HG02588 (cell line): ENCODE measurements at regions not wholly inside any gene's neighbourhood (a gene's known extent, or its start where the extent isn't known, plus 50 kb on each side); places are given as distances from the start of the nearest gene placed in this dataset.

Experiments
- ATAC-seq: cut with Tn5 transposase; IDR thresholded peaks from one replicate; pipeline ENCODE4 v1.9.1; 2021; ENCODE audit warnings: mild to moderate bottlenecking, moderate library complexity; ENCODE audit not compliant: unreplicated experiment

DNA sequence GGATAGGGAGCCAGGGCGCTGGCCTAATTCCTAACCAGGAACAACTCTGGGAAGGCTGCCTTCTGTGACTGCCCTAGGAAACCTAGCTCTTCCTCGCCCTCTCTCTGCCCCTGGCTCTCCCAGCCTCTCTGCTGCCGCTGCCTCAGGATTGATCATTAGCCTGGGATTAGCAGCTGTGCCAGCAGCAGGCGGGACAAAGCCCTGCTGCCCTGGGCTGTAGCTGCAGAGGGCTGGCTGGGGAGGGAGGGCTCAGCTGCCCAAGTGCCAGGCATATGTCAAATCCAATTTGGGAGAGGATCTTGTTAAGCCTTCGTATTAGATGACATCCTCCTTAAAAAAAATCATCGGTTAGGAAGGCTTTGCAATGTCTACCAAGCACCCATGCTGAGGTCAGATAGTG lies 144.8 kb upstream of the CCL2 start:
- no peak for ATAC-seq

DNA sequence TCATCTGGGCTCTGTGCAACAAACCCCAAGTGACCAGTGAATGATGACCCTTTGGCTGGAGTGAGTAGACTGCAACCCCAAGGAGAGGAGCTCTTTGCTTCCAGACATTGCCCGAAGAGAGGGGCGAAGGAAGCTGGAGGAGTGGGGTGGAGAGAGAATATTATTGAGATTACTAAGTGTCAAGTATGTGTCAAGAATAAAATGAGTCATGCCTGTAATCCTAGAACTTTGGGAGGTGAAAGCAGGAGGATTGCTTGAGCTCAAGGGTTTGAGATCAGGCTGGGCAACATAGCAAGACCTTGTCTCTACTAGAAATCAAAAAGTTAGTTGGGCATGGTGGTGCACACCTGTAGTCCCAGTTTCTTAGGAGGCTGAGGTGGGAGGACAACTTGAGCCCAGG lies 142.0 kb upstream of the CCL2 start:
- no peak for ATAC-seq

DNA sequence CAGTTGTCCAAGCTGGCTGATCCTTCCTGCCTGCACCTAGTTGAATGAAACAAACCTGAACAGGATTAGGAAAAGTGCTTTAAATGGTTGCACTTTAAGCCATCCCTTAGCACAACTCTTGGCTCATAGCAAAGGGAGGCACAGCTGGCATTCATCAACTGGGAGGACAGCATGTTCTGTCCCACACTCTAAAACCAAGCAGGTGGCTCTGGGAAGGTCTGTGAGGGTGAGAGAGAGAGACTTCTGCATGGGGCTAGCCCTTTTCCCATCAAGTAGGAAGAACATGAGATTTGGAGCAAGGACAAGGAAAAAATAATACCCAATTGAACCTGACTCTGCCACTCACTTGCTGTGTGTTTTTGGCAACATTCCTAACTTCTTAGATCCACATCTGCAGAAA lies 140.9 kb upstream of the CCL2 start:
- ATAC-seq, result no peak

DNA sequence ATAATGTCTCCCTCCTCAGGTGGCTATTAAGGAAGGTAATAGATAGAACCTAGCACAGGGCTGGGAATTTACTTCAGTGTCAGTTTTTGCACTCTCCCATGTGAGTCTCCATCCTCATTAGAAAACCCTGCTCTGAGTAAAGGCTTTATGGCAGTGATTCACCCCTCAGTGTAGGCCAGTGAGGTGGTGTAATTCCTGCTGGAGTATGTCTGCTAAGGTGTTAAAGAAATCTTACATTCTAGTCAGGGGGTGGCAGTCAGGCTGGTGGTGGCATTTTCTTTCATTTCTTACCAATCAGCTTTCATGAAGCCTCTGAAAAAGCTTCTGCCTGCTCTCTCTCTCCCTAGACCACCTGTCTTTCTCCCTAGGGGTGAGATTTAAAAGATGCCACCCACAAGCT lies 138.8 kb upstream of the CCL2 start:
- ATAC-seq, result no peak

DNA sequence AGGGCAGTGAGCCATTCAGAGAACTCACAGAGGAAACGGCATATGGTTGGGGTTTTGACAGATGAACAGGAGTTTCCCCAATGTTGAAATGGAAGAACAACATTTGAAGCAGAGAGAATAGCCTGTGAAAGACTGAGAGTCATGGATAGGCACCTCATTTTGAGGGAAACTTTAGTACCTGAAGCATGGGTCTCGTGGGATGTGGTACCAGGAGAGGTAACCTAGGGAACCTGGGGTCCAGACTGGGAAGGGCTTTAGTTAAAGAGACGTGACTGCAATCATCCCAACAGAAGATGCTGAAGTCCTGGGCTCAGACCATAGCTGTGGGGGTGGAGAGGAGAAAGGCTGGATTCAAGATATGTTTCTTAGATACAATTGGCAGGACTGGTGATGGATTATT lies 137.8 kb upstream of the CCL2 start:
- no peak for ATAC-seq

DNA sequence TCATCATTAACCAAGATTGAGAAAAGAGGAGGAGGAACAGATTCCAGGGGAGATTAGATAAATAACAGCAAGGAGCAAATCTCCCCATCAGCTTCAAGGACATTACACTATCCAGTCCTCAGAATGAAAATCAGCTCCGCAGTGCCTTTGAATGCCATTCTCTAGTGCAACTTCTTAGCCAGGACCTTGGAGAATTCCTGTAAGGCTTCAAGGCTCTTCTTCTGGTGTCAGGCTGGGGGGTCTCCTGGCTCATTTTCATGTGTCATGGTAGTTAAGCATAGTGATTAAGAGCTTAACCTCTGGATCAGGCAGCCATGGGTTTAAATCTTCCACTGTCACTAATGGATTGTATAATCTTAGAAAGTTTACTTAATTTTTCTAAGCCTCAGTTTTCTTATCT lies 137.3 kb upstream of the CCL2 start:
- ATAC-seq, result no peak

DNA sequence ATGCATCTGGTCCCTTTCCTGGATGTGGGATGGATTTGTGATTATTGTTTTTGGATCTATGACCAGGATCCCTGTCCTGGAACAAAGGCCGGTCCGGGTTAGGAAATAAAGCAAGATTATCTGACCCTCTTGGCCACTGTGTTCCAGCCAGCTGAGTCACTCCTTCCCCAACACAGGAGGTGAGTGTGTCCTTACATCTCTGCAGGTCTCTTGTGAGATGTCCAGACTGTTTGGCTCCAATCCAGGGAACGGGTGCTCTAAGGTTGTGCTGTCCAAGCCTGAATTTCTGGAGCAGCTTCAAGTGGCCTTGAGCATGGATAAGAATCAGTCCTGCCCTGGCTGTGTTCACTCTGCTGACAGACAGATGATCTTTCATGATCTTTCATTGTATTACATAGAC lies 136.5 kb upstream of the CCL2 start:
- no peak for ATAC-seq

DNA sequence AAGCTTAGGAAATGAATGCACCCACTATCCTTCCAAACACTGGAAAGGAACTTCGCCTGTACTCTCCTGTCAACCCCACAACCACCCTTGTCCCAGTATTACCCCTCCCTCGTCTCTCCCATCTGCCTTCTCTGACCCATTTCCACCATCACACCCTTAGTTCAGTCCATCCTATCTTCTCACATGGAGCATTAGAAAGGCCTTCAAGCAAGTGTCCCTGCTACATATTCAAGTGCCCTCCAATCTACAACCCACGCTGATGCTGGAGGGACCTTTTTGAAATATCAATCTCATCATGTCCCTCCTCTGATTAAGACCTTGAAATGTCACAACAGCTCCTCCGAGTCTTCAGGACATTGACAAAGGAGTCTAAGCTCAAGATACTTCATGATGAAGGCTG lies 133.8 kb upstream of the CCL2 start:
- no peak for ATAC-seq

DNA sequence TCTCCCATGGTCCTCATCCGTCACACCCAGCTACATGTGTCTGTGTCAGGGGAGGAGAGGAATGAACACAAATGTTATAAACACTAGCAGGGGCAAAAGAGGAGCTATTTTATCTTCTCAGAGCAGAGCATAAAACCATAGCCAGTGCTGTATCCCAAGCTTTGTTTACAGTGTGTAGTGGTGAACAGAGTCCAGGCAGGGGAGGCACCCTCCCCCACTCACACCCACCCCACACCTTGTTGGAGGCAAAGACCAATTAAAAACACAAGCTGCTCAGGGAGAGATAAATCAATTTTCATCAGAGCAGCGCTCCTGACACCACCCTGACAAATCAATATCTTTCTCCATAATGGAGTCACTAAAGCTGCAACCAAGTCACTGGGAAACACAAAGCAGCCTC lies 132.6 kb upstream of the CCL2 start:
- ATAC-seq, result no peak

DNA sequence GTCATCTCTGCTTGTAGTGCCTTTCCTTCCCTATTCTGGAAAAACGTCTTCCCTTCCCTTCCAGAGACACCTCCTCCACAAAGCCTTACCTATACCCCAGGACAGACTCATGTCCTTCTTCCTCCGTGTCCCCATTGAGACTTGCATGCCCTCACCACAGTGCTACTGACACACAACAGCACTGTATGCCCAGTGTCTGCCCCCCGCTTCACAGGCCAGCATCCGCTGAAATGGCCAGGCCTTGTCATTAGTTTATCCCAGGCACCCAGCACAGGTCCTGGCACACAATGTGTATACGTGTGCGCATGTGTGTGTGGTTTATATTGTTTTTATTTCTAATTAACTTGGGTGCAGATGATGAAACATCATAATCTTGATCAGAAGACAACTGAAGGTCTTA lies 130.1 kb upstream of the CCL2 start:
- no peak for ATAC-seq

DNA sequence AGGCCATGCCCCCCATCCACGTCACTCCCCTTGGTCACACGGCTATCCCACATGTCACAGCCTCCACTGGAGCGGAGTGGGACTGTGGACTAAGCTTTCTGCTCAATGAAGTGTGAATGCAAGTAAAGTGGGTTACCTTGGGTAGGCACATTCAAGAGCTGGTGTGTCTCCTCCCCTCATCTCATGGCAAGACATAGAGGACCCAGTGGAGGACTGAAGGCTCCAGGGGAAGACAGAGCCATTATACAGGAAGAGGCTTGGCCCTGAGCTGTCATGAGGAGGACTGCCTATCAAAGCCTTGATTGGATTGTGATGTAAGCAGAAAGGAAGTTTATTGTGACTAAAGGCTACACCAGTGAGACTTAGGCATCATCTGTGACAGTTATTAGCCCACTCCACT lies 129.2 kb upstream of the CCL2 start:
- ATAC-seq, result no peak

DNA sequence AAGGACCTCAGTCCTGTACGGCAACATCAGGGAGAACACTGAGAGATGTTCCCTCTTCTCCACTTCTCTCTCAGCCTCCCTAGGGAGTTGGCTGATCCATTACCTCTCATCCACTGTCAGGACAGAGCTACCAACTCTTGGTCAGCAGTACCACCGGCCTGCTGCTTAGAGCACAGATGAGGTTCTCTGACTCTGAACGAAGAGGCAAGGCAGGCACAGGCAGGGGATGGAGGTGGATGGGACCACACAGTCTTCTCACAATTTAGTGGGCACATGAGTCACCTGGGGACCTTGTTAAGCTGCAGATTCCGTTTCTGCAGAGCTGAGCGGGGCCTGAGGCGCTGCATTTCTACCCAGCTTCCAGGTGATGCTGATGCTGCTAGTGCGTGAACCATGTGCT lies 128.6 kb upstream of the CCL2 start:
- ATAC-seq, result no peak

DNA sequence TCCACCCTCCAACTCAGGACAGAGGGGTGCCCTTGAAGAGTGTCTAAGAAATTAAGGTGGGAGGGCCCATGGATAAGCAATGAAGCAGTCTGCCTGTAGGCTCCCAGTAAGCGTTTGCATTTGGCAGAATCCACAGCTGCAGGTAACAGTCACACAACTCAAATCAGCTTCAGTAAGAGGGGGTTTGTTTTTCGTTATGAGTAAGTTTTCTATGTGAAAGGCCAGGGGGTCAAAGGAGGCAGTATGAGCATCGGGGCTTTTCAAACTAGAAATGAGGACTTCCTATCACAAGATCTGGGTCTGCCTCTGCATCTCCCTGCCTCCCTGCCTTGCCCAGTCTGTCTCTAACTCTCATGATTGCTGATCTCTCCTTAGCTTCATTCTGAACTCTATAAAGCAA lies 128.1 kb upstream of the CCL2 start:
- ATAC-seq, result no peak

DNA sequence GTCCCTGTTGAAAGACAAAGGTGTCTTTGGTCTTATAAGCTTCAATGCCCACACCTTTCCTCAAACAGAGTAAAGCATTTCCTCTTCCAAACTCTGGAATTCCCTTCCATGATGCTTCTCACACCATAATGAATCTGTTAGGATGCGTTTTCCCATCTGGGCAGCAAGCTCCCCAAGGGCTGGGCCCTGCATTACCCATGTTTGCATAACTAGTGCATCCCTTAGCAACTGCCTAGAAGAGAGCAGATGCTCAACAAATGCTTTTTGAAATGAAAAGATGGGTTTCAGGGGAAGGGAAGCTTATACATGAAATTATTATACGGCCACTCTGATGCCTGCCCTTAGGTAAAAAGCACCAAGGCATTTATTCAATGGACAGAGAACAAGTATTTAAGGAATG lies 124.5 kb upstream of the CCL2 start:
- no peak for ATAC-seq

DNA sequence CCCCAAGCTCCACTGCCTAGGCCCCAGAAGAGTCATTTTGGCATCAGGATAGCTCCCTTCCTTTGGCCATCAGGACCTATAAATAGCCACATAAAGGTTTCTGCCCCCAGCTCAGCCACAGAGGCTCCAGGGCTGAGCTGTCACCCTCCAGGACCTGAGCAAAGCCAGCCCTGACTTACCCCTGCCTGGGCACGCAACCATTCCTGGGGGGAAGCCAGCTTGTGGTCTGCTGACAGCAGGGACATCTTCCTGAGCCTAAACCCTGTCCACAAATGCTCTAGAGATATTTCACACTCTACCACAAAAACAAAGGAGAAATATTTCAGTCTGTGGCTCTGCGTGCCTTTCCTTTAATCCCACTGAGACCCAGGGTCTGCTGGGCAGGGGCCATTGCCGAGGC lies 123.7 kb upstream of the CCL2 start:
- no peak for ATAC-seq

DNA sequence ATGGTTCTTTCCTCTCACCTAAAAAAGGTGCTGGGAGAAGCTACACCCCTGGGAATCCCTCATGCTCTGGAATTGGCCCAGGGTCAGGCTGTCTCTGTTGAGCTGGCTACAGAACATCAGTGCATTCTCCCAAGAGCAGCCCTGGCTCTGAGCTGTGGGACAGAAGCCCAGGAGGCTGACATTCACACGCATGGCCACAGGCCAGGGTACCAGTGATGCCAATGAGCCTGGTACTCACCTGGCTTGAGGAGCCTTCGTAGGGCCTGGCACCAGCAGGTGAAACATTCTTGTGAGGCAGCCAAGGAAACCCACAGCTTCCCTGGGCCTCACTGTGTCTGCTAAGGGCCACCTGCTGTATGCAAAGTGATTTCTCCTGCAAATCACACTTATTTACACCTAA lies 121.7 kb upstream of the CCL2 start:
- no peak for ATAC-seq

DNA sequence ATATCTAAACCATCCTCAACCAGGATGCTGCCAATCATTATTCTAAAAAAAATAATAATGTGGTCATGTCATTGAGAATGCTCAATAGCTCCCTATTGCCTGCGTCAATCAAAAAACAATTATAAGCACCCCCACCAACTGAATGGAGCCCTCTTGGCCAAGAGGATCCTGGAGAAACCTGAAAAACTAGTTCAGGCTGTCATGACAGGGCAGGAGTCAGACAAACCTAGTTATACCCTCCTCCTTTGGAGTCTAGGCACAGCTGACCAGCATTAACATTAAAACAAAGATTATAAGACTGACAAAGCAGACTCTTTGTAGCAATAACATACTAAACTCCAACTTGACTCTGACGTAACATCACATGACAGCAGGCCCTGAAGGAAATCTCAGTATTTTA lies 119.2 kb upstream of the CCL2 start:
- no peak for ATAC-seq

DNA sequence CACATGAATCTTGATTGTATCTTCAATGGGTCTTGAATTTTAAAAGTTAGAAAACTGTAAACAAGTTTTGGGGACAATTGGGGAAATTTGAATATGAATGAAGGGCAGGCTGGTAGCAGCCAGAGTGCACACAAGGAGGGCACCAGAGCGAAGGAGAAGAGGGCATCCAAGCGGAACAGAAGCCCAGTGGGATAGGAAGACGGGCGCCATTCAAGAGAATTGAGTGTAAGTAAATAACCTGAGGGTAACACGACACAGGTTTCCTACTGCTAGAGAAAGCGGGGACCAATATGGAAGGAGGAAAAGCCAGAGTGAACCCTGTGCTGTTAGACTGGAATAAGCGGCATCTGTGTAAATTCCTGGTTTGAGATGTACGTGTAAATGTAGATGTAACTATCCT lies 115.1 kb upstream of the CCL2 start:
- no peak for ATAC-seq

DNA sequence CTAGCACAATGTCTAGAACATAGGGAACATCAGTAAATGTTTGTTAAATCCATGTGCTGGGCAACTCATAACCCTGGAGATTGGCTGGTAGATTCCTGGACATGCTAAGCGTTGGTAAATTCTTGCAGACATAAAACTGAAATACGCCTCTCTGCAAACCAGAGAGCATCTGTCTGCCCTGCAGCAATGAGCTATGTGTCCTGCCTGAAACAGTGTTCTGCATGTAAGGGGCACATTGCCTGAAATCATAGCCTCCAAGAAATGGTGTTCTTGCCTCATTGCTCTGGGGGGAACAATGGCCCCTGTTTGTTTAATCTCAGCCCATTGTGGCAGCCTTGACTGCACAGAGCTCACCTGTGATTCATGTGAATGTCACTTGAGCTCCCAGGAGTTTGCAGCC lies 113.5 kb upstream of the CCL2 start:
- ATAC-seq, result no peak

DNA sequence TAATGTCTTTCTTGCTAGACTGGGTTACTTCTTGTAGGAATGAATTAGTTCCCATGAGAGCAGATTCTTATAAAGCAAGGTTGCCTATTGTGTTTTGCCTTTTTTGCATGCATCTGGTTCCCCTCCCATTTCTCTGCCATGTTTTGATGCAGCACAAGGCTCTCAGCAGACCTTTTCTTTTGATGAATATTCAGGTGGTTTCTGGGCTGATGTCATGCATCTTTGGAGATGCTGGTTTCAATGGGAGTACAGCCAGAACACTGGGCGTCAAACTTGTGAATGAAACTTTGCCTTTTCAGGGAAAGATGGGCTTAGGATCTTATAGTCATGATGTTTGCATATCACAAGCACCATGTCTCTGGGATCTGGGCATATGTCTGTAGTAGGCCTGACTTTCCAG lies 111.7 kb upstream of the CCL2 start:
- no peak for ATAC-seq

DNA sequence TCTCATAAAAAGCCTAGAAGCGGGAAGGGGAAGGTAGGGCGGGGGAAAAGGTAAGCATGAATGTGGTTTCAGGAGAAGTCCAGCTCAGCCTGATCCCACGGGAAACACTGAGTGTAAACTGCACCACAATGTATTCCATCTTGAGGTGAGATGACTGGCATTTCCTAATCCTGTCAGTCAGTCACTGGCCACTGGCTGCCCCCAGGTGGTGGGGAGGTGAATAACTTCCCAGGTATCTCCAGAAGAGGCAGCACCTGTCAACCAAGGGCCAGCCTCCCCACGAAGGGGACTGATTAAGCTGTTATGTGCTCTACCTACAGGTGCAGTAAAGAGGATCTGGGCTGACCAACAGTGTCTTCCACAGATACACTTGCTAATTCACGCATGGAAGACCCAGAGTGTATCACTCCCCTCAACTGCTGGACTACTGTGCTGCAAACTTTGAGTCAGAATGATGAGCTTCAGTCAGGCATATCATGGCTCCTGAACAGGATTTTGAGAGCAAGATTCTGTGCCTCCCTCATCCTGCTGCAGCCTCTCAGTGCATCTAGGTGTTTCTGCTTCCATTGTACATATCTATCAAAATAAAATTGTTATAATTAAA lies 108.5 kb upstream of the CCL2 start:
- ATAC-seq, result no peak

DNA sequence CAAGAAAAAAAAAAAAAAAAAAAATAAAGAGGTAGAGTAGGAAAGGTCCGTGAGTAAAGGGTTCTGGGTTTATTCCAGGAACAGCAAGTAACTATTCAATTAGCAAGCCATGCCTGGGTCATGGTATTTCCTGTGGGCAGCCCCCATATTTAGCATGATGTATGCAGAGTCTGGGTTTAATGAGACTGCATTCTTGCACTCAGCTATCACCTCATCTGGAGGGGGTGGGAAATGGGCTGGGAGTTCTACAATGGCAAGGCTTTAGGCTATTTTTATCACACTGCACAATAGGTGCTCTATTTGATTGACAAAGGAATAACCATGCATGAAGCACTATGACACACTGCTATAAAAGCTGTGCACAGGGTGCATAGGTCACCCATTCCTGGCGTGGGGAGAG lies 104.0 kb upstream of the CCL2 start:
- ATAC-seq, result no peak

DNA sequence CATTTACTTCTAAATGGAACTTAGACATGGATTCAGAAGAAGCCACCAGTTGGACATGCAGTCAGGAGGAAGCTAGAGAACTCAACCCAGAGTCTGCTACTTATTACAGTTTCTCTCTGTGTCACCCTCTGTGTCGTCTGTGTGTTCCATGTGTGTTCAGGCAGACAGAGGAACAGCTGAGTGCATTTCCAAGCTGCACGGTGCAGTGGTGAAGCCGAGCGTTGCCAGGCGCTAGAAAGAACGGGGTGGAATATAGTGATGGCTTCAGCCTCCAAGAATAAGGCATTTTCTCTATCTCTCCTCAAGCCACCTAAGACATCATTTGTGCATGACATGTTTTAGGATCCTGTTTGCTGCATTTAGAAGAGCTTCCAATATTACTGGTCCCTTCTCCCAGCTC lies 101.1 kb upstream of the CCL2 start:
- ATAC-seq, result no peak
